SK-N-SH (cell line): ENCODE measurements at regions not wholly inside any gene's neighbourhood (a gene's known extent, or its start where the extent isn't known, plus 50 kb on each side); places are given as distances from the start of the nearest gene placed in this dataset.

Source experiments
- CTCF ChIA-PET: fragments of 300-600, 350-600 bp; formaldehyde crosslinking; extraction: SDS; loops from one replicate; lab custom pipeline; 2021; lab: Yijun Ruan, JAX
- POLR2A ChIA-PET: fragments of 350-600 bp; sonication (Branson Sonifier 250); formaldehyde crosslinking; extraction: SDS; loops from one replicate; lab custom pipeline; 2020; ENCODE audit warnings: antibody characterized with exemption, inconsistent platforms; lab: Yijun Ruan, JAX
- DNase-seq: peaks from one replicate; pipeline ENCODE4 v3.0.0; 2012
- H2AFZ ChIP-seq: fragments of 200-600 bp; sonication (generic); 2 replicates; pipeline ENCODE4 v1.8.1; 2016; ENCODE audit warnings: antibody characterized with exemption, mild to moderate bottlenecking, low read depth
- H3F3A ChIP-seq: fragments of 200-600 bp; sonication (generic); replicated peaks from 2 replicates; pipeline ENCODE3; 2016; ENCODE audit warnings: antibody characterized with exemption, mild to moderate bottlenecking; ENCODE audit not compliant: insufficient read depth
- H3K27ac ChIP-seq, 2 experiments: fragments of 200-500 bp in 1 of 2; fragments of 200-600 bp in 1 of 2; sonication (Bioruptor generic) in 1 of 2; sonication (generic), shearing (Covaris generic) in 1 of 2; 2 replicates each; pipeline versions ENCODE4 v1.5.1 to v1.6.1; 2014 to 2016; ENCODE audit warnings: low read depth in 2 of 2, inconsistent platforms in 1 of 2, low read length in 1 of 2, mild to moderate bottlenecking in 1 of 2, mixed read lengths in 1 of 2
- H3K27me3 ChIP-seq: fragments of 200-600 bp; sonication (generic), shearing (Covaris generic); 2 replicates; pipeline ENCODE4 v1.6.1; 2016; ENCODE audit warnings: mixed run types; ENCODE audit not compliant: insufficient read depth
- H3K36me3 ChIP-seq, 2 experiments: fragments of 200-500 bp in 1 of 2; fragments of 200-600 bp in 1 of 2; sonication (Bioruptor generic) in 1 of 2; sonication (generic) in 1 of 2; replicated peaks in 1 of 2; 2 replicates each; pipeline versions ENCODE3 to v1.5.1; 2014 to 2016; ENCODE audit warnings: low read length in 1 of 2, mild to moderate bottlenecking in 1 of 2; ENCODE audit not compliant: insufficient read depth in 2 of 2, control insufficient read depth in 1 of 2
- H3K4me1 ChIP-seq, 2 experiments: fragments of 200-500 bp in 1 of 2; fragments of 200-600 bp in 1 of 2; sonication (Bioruptor generic) in 1 of 2; sonication (generic), shearing (Covaris generic) in 1 of 2; 2 replicates each; pipeline versions ENCODE4 v1.5.1 to v1.6.1; 2014 to 2016; ENCODE audit warnings: low read depth in 1 of 2, low read length in 1 of 2, mixed run types in 1 of 2; ENCODE audit not compliant: insufficient read depth in 2 of 2, control insufficient read depth in 1 of 2
- H3K4me2 ChIP-seq: fragments of 200-600 bp; sonication (generic), shearing (Covaris generic); 2 replicates; pipeline ENCODE4 v1.6.1; 2017; ENCODE audit warnings: mixed run types
- H3K4me3 ChIP-seq, 2 experiments: fragments of 200-500 bp in 1 of 2; fragments of 200-600 bp in 1 of 2; sonication (Bioruptor generic) in 1 of 2; sonication (generic), shearing (Covaris generic) in 1 of 2; 2 replicates each; pipeline versions ENCODE4 v1.5.1 to v1.8.1; 2014 to 2016; ENCODE audit warnings: low read depth in 2 of 2, inconsistent platforms in 1 of 2, low read length in 1 of 2, mild to moderate bottlenecking in 1 of 2, mixed read lengths in 1 of 2, moderate library complexity in 1 of 2
- H3K79me2 ChIP-seq: fragments of 200-600 bp; sonication (generic); 2 replicates; pipeline ENCODE4 v1.8.1; 2017; ENCODE audit warnings: mild to moderate bottlenecking; ENCODE audit not compliant: insufficient read depth
- H3K9ac ChIP-seq: fragments of 200-600 bp; sonication (generic); 2 replicates; pipeline ENCODE4 v1.6.1; 2017; ENCODE audit warnings: mixed run types
- H3K9me2 ChIP-seq: fragments of 200-600 bp; sonication (generic); 2 replicates; pipeline ENCODE4 v1.6.1; 2017; ENCODE audit warnings: mixed run types
- H3K9me3 ChIP-seq: fragments of 200-600 bp; sonication (generic); 2 replicates; pipeline ENCODE4 v1.6.1; 2017; ENCODE audit warnings: mixed run types, mild to moderate bottlenecking, moderate library complexity
- H4K20me1 ChIP-seq: fragments of 200-600 bp; sonication (generic); 2 replicates; pipeline ENCODE4 v1.6.1; 2017; ENCODE audit warnings: mild to moderate bottlenecking, mixed run types; ENCODE audit not compliant: insufficient read depth
- CHD2 ChIP-seq: fragments of 150-350 bp; IDR thresholded peaks from 2 replicates; pipeline ENCODE4 v1.6.1; 2018; ENCODE audit warnings: low read length; ENCODE audit not compliant: partially characterized antibody
- CTCF ChIP-seq: fragments of 200-600 bp; sonication (generic); IDR thresholded peaks from 2 replicates; pipeline ENCODE4 v1.6.1; 2017; ENCODE audit warnings: antibody characterized with exemption, mild to moderate bottlenecking, moderate library complexity
- ELF1 ChIP-seq: IDR thresholded peaks from 2 replicates; pipeline ENCODE4 v1.4.0; 2012
- EP300 ChIP-seq, 2 experiments: IDR thresholded peaks; 2 replicates each; pipeline versions ENCODE4 v1.4.0 to v1.6.1; 2012; ENCODE audit warnings: borderline replicate concordance in 1 of 2, low read depth in 1 of 2, low read length in 1 of 2
- FOXM1 ChIP-seq: IDR thresholded peaks from 2 replicates; pipeline ENCODE4 v1.4.0; 2012; ENCODE audit warnings: low read depth, mild to moderate bottlenecking
- GATA2 ChIP-seq: sonication (generic); formaldehyde crosslinking; IDR thresholded peaks from 2 replicates; pipeline ENCODE4 v1.5.0; 2020; ENCODE audit warnings: mild to moderate bottlenecking, missing genetic modification reagents
- IRF3 ChIP-seq: fragments of 150-350 bp; IDR thresholded peaks from 2 replicates; pipeline ENCODE4 v1.6.1; 2016; ENCODE audit warnings: mild to moderate bottlenecking, low read depth, low read length
- JUND ChIP-seq: IDR thresholded peaks from 2 replicates; pipeline ENCODE4 v1.4.0; 2012
- MEF2A ChIP-seq: IDR thresholded peaks from 2 replicates; pipeline ENCODE4 v1.4.0; 2012; ENCODE audit warnings: low read depth, borderline replicate concordance
- RAD21 ChIP-seq: IDR thresholded peaks from 2 replicates; pipeline ENCODE4 v1.6.1; 2012; ENCODE audit warnings: mild to moderate bottlenecking, low read length
- RFX5 ChIP-seq: IDR thresholded peaks from 2 replicates; pipeline ENCODE4 v1.6.1; 2012; ENCODE audit warnings: mild to moderate bottlenecking, improper control_type of control experiment, low read length
- SIN3A ChIP-seq: IDR thresholded peaks from 2 replicates; pipeline ENCODE4 v1.6.1; 2012; ENCODE audit warnings: low read depth, mild to moderate bottlenecking, low read length, moderate library complexity, borderline replicate concordance
- TAF1 ChIP-seq: IDR thresholded peaks from 2 replicates; pipeline ENCODE4 v1.6.1; 2012; ENCODE audit warnings: low read depth, mild to moderate bottlenecking, low read length, moderate library complexity, borderline replicate concordance
- TCF12 ChIP-seq: IDR thresholded peaks from 2 replicates; pipeline ENCODE4 v1.4.0; 2012
- TEAD4 ChIP-seq: IDR thresholded peaks from 2 replicates; pipeline ENCODE4 v1.4.0; 2012; ENCODE audit warnings: mild to moderate bottlenecking, borderline replicate concordance; ENCODE audit not compliant: insufficient read depth
- USF1 ChIP-seq: IDR thresholded peaks from 2 replicates; pipeline ENCODE4 v1.4.0; 2012; ENCODE audit warnings: low read depth, borderline replicate concordance
- ZBTB33 ChIP-seq: IDR thresholded peaks from 2 replicates; pipeline ENCODE4 v1.4.0; 2012; ENCODE audit warnings: low read depth, borderline replicate concordance
- WGBS: methylation state at CpG from one replicate; pipeline ENCODE4 v1.1.6; 2017; ENCODE audit warnings: low lambda C conversion rate; 5-methylcytosine and 5-hydroxymethylcytosine counted together

- ChIA-PET POLR2A (no interaction called here), CTCF (interaction anchor here (1.2 to 1.9 kb wide), 2 partner anchors 28 to 35 kb away, joined by 4 to 7 read pairs; no protein-coding TSS in a partner anchor)
- Histone ChIP-seq H3K4me1 (peaks cover 12 to 25% of the 10 kb centered on the region in 2 experiments), H3F3A (peaks cover 8% of the 10 kb centered on the region), H3K27ac (peak overlapping the region in 1 of 2 experiments; percentile 89; a peak in 2 of 4 replicates), H3K79me2 (no peaks in the 10 kb centered on the region), H4K20me1 (no peaks in the 10 kb centered on the region), H3K4me3 (no peak overlapping the region), H3K9ac (no peak overlapping the region), H2AFZ (no peak overlapping the region), H3K4me2 (no peak overlapping the region), H3K9me2 (no peaks in the 10 kb centered on the region), H3K36me3 (no peaks in the 10 kb centered on the region), H3K9me3 (no peaks in the 10 kb centered on the region), H3K27me3 (no peaks in the 10 kb centered on the region)
- no peak for DNase-seq
- WGBS, result 67% methylated on average over 3 of the region's 3 CpGs
- no peak for TF ChIP-seq RFX5
- TF ChIP-seq ELF1, result no peak
- TF ChIP-seq EP300 (IDR thresholded peaks at IDR 0.05; ENCODE audit: borderline replicate concordance in 1 of 2, low read depth in 1 of 2, low read length in 1 of 2), result peak in 1 of 2 experiments; percentile 63; a peak in 1 of 4 replicates
- no peak for TF ChIP-seq USF1
- peak; percentile 14 for TF ChIP-seq CHD2
- TF ChIP-seq TCF12, result no peak
- TF ChIP-seq SIN3A, result no peak
- peak; percentile 21; the same call in 1 of the 2 replicates for TF ChIP-seq GATA2 (CRISPR knock-in tag)
- no peak for TF ChIP-seq ZBTB33
These were observed 95.9 kb downstream of the RFC3 start for GRCh38 chr13:33913829-33914228.

- Histone ChIP-seq H3K27me3 (no peaks in the 10 kb centered on the region), H2AFZ (peak overlapping the region; percentile 51; the same call in 1 of the 2 replicates), H3K36me3 (no peaks in the 10 kb centered on the region), H3K27ac (peak overlapping the region; percentile 80 to 84; a peak in 3 of 4 replicates), H3K9me3 (no peaks in the 10 kb centered on the region), H3K9ac (no peak overlapping the region), H3K4me2 (no peak overlapping the region), H3K4me1 (peaks cover 17 to 25% of the 10 kb centered on the region in 2 experiments), H3F3A (peaks cover 14% of the 10 kb centered on the region), H3K4me3 (no peak overlapping the region), H4K20me1 (no peaks in the 10 kb centered on the region), H3K79me2 (no peaks in the 10 kb centered on the region), H3K9me2 (no peaks in the 10 kb centered on the region)
- WGBS, result 90% methylated on average over 4 of the region's 4 CpGs
- CTCF ChIA-PET, result interaction anchor here (0.6 to 1.0 kb wide), 2 partner anchors 160 to 1436 kb away, joined by 3 read pairs; no protein-coding TSS in a partner anchor
- DNase-seq, result no peak
- POLR2A ChIA-PET, result no interaction called here
- TF ChIP-seq TEAD4 (no peak), SIN3A (no peak), MEF2A (no peak), RFX5 (no peak), RAD21 (no peak), ZBTB33 (no peak), TCF12 (no peak), TAF1 (no peak), FOXM1 (no peak), JUND (no peak), IRF3 (no peak), CTCF (no peak)
These were observed 99.2 kb downstream of the RFC3 start for GRCh38 chr13:33917190-33917589.
